Astrocyte (in vitro differentiated cells and primary cell): ENCODE measurements at regions not wholly inside any gene's neighbourhood (a gene's known extent, or its start where the extent isn't known, plus 50 kb on each side); places are given as distances from the start of the nearest gene placed in this dataset.

Experiments used
- DNase-seq: peaks from one replicate; pipeline ENCODE4 v3.0.0-alpha.2; 2010; ENCODE audit warnings: low read depth
- FAIRE-seq: peaks from 2 replicates; lab custom pipeline; 2011; peaks lifted over from hg19 to GRCh38; lab: Jason Lieb, UNC
- H2AFZ ChIP-seq: 2 replicates; pipeline ENCODE4 v1.6.0; 2012; ENCODE audit warnings: low read depth, low read length, inconsistent platforms
- H3K27ac ChIP-seq: 2 replicates; pipeline ENCODE4 v1.5.1; 2011; ENCODE audit warnings: low read depth, low read length, inconsistent platforms
- H3K27me3 ChIP-seq: 2 replicates; pipeline ENCODE4 v1.6.0; 2011; ENCODE audit warnings: low read length, inconsistent platforms; ENCODE audit not compliant: insufficient read depth
- H3K36me3 ChIP-seq: 2 replicates; pipeline ENCODE4 v1.5.1; 2011; ENCODE audit warnings: low read length, inconsistent platforms; ENCODE audit not compliant: insufficient read depth
- H3K4me1 ChIP-seq: 2 replicates; pipeline ENCODE4 v1.5.1; 2011; ENCODE audit warnings: low read length, inconsistent platforms; ENCODE audit not compliant: insufficient read depth
- H3K4me2 ChIP-seq: 2 replicates; pipeline ENCODE4 v1.6.0; 2012; ENCODE audit warnings: low read length, inconsistent platforms
- H3K4me3 ChIP-seq: 2 replicates; pipeline ENCODE4 v1.5.1; 2011; ENCODE audit warnings: low read depth, mild to moderate bottlenecking, low read length, inconsistent platforms; ENCODE audit not compliant: insufficient read depth
- H3K79me2 ChIP-seq: 2 replicates; pipeline ENCODE4 v1.6.0; 2012; ENCODE audit warnings: mild to moderate bottlenecking, low read length, inconsistent platforms; ENCODE audit not compliant: insufficient read depth
- H3K9ac ChIP-seq: 2 replicates; pipeline ENCODE4 v1.6.0; 2012; ENCODE audit warnings: mild to moderate bottlenecking, low read length, inconsistent platforms
- H3K9me3 ChIP-seq: 2 replicates; pipeline ENCODE4 v1.5.1; 2012; ENCODE audit warnings: low read depth, mild to moderate bottlenecking, low read length, inconsistent platforms; ENCODE audit not compliant: insufficient read depth
- H4K20me1 ChIP-seq: 2 replicates; pipeline ENCODE4 v1.6.0; 2012; ENCODE audit warnings: low read length, inconsistent platforms; ENCODE audit not compliant: insufficient read depth
- H3K27ac Mint-ChIP-seq: one replicate; pipeline ENCODE4 v1.8.0; 2021; ENCODE audit warnings: mild to moderate bottlenecking, mixed read lengths; ENCODE audit not compliant: unreplicated experiment
- H3K27me3 Mint-ChIP-seq: one replicate; pipeline ENCODE4 v1.8.0; 2021; ENCODE audit warnings: low read depth, mixed read lengths; ENCODE audit not compliant: unreplicated experiment
- H3K36me3 Mint-ChIP-seq: one replicate; pipeline ENCODE4 v1.8.0; 2021; ENCODE audit warnings: low read depth, mixed read lengths; ENCODE audit not compliant: unreplicated experiment
- H3K4me1 Mint-ChIP-seq: one replicate; pipeline ENCODE4 v1.8.0; 2021; ENCODE audit warnings: low read depth, mixed read lengths; ENCODE audit not compliant: unreplicated experiment
- H3K4me3 Mint-ChIP-seq: one replicate; pipeline ENCODE4 v1.8.0; 2021; ENCODE audit warnings: mild to moderate bottlenecking, moderate library complexity, mixed read lengths; ENCODE audit not compliant: unreplicated experiment
- H3K9me3 Mint-ChIP-seq: one replicate; pipeline ENCODE4 v1.8.0; 2021; ENCODE audit warnings: mild to moderate bottlenecking, mixed read lengths; ENCODE audit not compliant: unreplicated experiment
- CTCF ChIP-seq: IDR thresholded peaks from 2 replicates; pipeline ENCODE4 v1.5.1; 2011; ENCODE audit warnings: low read depth, mild to moderate bottlenecking, inconsistent platforms, low read length, moderate library complexity; ENCODE audit not compliant: insufficient read depth
- EZH2 ChIP-seq: IDR thresholded peaks from 2 replicates; pipeline ENCODE4 v1.6.1; 2012; ENCODE audit warnings: mild to moderate bottlenecking, low read length, inconsistent platforms; ENCODE audit not compliant: insufficient read depth

- H3K4me1 Mint-ChIP-seq, result peaks cover 5% of the 10 kb centered on the region
- H3K4me3 ChIP-seq, result no peak overlapping the region
- peaks cover 6% of the 10 kb centered on the region for H3K27me3 ChIP-seq
- H3K4me3 Mint-ChIP-seq, result no peak overlapping the region
- H3K36me3 Mint-ChIP-seq, result peaks cover 3% of the 10 kb centered on the region
- H2AFZ ChIP-seq, result no peak overlapping the region
- H3K4me2 ChIP-seq, result no peak overlapping the region
- no peak overlapping the region for H3K27ac ChIP-seq
- no peaks in the 10 kb centered on the region for H4K20me1 ChIP-seq
- H3K4me1 ChIP-seq, result no peaks in the 10 kb centered on the region
- no peaks in the 10 kb centered on the region for H3K79me2 ChIP-seq
- DNase-seq (no peak), FAIRE-seq (no peak)
- no peak overlapping the region for H3K9ac ChIP-seq
- H3K27me3 Mint-ChIP-seq, result peaks cover 6% of the 10 kb centered on the region
- H3K9me3 ChIP-seq, result peaks cover 3% of the 10 kb centered on the region
- no peaks in the 10 kb centered on the region for H3K36me3 ChIP-seq
- no peak overlapping the region for H3K27ac Mint-ChIP-seq
- TF ChIP-seq CTCF, result no peak
- TF ChIP-seq EZH2, result no peak
- H3K9me3 Mint-ChIP-seq, result peaks cover 13% of the 10 kb centered on the region
These were observed 185.5 kb downstream of the HSD17B3 start for GRCh38 chr9:96116275-96117064.

DNA sequence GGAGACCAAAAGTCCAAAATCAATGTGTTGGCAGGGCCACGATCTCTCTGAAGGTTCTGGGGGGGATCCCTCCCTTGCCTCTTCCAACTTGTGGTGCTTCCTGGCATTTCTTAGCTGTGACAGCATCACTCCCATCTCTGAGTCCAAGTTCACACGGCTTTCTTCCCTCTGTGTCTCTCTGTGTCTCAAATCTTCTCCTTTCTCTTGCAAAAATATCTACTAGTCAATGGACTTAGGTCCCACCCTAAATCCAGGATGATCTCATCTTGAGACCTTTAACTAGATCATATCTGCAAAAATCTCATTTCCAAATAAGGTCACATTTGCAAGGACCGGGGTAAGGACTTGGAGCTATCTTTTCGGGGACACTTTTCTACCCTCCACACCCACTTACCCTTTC, 186.1 kb downstream of the HSD17B3 start:
- H3K36me3 ChIP-seq, result no peaks in the 10 kb centered on the region
- H3K4me1 ChIP-seq, result no peaks in the 10 kb centered on the region
- no peak overlapping the region for H3K4me3 Mint-ChIP-seq
- no peak overlapping the region for H2AFZ ChIP-seq
- peaks cover 3% of the 10 kb centered on the region for H3K9me3 ChIP-seq
- H3K79me2 ChIP-seq, result no peaks in the 10 kb centered on the region
- no peak overlapping the region for H3K27ac ChIP-seq
- no peak overlapping the region for H3K9ac ChIP-seq
- H3K27me3 Mint-ChIP-seq, result peaks cover 10% of the 10 kb centered on the region
- no peak overlapping the region for H3K4me2 ChIP-seq
- FAIRE-seq (no peak), DNase-seq (no peak)
- H3K9me3 Mint-ChIP-seq, result peaks cover 13% of the 10 kb centered on the region
- peaks cover 5% of the 10 kb centered on the region for H3K4me1 Mint-ChIP-seq
- H3K36me3 Mint-ChIP-seq, result peaks cover 5% of the 10 kb centered on the region
- H3K4me3 ChIP-seq, result no peak overlapping the region
- H3K27ac Mint-ChIP-seq, result no peak overlapping the region
- H4K20me1 ChIP-seq, result no peaks in the 10 kb centered on the region
- no peak for TF ChIP-seq CTCF
- no peak for TF ChIP-seq EZH2
- peaks cover 6% of the 10 kb centered on the region for H3K27me3 ChIP-seq

DNA sequence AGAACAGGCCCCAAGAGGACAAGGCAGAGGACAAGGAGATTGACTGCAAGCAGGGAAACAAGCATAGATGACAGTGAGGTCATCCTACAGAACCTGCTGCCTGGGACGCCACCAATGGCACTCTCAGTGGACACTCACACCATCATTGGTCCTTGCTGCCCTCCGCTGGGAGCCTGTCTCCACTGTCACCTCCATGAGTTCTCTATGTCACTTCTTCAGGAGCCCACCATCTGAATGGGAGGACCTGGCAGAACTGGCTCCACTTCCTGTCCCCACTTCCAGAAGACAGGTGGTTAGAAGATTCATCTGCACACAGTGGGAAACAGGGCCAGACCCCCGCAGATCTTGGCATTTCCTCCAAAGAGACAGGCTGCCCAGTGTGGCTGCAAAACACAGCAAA, 188.9 kb downstream of the HSD17B3 start:
- H4K20me1 ChIP-seq, result no peaks in the 10 kb centered on the region
- TF ChIP-seq EZH2, result no peak
- no peak for TF ChIP-seq CTCF
- peaks cover 17% of the 10 kb centered on the region for H3K4me1 Mint-ChIP-seq
- no peak overlapping the region for H2AFZ ChIP-seq
- no peaks in the 10 kb centered on the region for H3K79me2 ChIP-seq
- no peaks in the 10 kb centered on the region for H3K36me3 ChIP-seq
- peaks cover 3% of the 10 kb centered on the region for H3K9me3 ChIP-seq
- H3K4me3 Mint-ChIP-seq, result no peak overlapping the region
- H3K27ac Mint-ChIP-seq, result no peak overlapping the region
- H3K4me1 ChIP-seq, result no peaks in the 10 kb centered on the region
- H3K9ac ChIP-seq, result no peak overlapping the region
- peaks cover 2% of the 10 kb centered on the region for H3K36me3 Mint-ChIP-seq
- H3K9me3 Mint-ChIP-seq, result peaks cover 7% of the 10 kb centered on the region
- H3K4me2 ChIP-seq, result no peak overlapping the region
- H3K27me3 Mint-ChIP-seq, result peaks cover 13% of the 10 kb centered on the region
- DNase-seq (no peak), FAIRE-seq (no peak)
- H3K27ac ChIP-seq, result no peak overlapping the region
- H3K4me3 ChIP-seq, result no peak overlapping the region
- H3K27me3 ChIP-seq, result peaks cover 7% of the 10 kb centered on the region
